PC-9 (cell line): ENCODE measurements at regions not wholly inside any gene's neighbourhood (a gene's known extent, or its start where the extent isn't known, plus 50 kb on each side); places are given as distances from the start of the nearest gene placed in this dataset.

Experiments used
- EZH2 ChIP-seq: fragments of 200-600 bp; sonication (generic); IDR thresholded peaks from 2 replicates; pipeline ENCODE4 v1.8.0; 2017; ENCODE audit warnings: antibody characterized with exemption, low read depth
- TF ChIP-seq, protein P1 (sequence below): fragments of 200-600 bp; sonication (generic); conservative IDR thresholded peaks from 2 replicates; pipeline ENCODE4 v1.6.1; 2017; ENCODE audit warnings: mixed run types, antibody characterized with exemption, mild to moderate bottlenecking, moderate library complexity

DNA sequence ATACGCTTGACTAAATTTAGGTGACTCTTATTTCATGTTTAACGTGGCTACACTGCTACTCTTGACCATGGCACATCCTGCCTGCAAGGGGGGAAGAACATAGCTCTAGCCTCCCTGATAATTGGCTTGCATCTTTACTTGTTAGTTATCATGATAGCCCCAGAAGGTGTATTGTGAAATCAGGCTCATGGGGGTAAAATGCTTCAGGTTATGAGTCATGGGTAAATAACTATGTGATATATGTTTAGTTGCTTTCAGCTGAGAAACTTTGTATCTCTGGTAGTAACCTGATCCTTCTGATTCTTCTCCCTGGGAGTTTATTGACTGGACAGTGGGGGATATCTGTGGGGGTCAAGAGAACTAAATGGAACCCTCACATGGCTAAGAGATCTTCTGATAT is 660.8 kb upstream of the UBE2E2 start:
- TF ChIP-seq, protein P1, sequence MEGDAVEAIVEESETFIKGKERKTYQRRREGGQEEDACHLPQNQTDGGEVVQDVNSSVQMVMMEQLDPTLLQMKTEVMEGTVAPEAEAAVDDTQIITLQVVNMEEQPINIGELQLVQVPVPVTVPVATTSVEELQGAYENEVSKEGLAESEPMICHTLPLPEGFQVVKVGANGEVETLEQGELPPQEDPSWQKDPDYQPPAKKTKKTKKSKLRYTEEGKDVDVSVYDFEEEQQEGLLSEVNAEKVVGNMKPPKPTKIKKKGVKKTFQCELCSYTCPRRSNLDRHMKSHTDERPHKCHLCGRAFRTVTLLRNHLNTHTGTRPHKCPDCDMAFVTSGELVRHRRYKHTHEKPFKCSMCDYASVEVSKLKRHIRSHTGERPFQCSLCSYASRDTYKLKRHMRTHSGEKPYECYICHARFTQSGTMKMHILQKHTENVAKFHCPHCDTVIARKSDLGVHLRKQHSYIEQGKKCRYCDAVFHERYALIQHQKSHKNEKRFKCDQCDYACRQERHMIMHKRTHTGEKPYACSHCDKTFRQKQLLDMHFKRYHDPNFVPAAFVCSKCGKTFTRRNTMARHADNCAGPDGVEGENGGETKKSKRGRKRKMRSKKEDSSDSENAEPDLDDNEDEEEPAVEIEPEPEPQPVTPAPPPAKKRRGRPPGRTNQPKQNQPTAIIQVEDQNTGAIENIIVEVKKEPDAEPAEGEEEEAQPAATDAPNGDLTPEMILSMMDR = no peak
- TF ChIP-seq EZH2 = no peak
